Stimulated activated CD8-positive, alpha-beta memory T cell treated with anti-CD3 and anti-CD28 coated beads, Interleukin-2, amount 100 ng/mL, for 48 hours (primary cell): ENCODE measurements at regions not wholly inside any gene's neighbourhood (a gene's known extent, or its start where the extent isn't known, plus 50 kb on each side); places are given as distances from the start of the nearest gene placed in this dataset.

Source experiments
- DNase-seq, 2 donors: peaks; one replicate each; pipeline ENCODE4 v3.0.0-alpha.2; 2020; ENCODE audit warnings: low read depth in 2 of 2

DNA sequence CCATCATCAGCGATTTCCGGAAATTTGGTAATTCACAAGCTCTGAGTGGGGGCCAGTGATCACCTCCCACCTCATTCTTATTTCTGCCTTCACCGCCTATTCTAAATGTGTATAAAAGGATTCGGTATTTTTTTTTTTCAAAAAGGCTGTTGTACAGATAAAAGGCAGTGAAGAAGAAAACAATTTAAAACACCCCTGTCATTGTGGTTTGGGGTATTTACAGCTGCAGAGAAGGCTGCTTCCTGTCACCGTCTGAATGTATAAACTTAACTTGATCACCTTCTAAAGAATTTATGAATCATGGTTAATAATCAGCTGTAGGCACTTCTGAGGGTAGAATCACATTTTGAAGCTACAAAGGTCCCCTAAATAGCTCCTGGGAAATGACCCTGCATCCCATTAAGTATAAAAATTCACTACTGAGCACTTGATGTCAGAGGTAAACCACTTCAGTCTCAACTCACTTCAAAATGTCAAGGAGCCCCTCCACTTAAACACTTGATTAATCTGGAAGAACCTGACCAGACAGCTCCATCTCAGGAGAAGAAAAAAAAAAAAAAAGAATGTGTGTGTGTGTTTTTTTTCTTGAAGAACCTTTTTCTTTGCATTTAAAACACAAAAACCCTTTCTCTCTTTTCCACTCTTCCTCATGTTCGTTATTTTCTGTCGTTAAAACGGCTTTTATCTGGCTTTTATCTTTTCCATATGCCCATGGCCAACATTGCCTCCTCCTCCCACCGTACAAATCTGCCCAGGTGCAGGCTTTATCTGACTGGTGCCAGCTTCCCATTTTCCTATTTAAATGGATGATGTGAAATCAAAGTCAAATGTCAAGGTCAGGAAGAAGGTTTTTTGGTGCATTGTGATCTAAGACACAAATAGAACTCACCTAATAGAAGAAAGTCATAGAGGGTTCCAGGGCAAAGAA, 291.2 kb downstream of the IRX1 start:
- no peak for DNase-seq

DNA sequence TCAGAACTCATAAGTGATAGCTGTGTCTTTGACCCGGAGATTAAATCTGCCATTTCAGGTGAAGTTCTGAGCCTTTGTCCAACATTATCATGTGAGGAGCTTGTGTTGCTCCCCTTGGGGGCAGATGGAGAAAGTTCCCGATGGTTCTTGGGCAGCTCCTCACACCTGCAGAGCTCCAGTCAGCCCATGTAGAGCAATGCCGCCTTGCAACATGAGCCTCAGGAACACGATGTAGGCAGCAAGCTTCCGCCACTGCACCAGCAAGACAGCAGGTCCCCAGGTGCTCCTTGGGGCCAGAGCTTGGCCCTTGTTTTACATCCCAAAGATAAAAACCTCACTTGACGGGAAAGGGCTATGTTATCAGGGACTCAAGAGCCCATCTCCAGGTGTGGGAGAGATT, 292.7 kb downstream of the IRX1 start:
- no peak for DNase-seq

DNA sequence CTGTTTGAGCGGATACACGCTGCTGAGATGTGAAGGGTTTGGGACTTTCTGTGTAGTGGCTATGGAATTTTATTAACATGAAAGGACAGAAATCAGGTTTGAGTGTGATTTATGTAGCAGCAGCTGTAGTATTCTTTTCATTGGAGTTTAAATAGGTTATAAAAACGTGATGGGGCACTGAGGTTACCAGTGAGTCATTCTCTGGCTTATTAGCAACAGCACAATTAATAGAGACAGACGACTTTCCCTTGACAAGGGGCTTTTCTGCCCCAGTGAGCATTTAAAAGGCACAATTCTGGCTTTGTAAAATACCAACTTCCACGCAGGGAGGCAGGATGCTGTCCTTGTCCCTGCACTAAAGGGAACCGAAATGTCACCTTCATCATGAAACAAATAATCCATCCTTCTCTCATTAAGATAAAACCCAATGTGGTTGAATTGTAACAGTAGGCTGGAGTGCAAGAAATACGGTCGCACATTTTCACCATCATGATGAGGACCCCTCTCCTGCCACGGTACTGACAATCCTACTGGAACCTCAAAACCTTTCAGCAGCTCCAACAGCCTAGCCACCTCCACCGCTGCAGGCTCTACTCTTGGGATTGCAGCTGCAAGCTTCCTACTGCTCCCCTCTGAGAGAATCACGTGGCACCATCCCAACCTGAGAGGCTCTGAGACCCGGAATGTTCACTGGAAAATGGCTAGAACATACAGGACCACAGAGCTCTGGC, 293.9 kb downstream of the IRX1 start:
- no peak for DNase-seq

DNA sequence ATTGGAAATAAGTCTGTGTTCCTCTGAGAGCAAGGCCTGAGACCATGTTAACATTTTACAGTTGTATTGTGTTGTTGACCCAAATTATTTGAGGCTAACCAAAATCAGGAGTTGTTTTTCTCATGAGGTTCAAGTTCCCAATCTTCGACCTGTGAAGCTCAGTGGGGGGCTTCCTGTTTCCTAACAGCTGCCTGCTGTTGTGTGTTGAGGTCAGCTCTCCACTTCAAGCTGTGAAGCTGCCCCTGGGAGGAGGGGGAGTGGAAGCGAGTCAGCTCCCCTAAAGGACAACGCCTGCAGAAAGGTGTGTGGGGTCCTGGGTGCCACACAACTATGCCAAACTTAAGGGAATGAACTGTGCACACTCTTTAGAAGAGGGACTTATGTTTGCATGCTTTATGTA, 295.5 kb downstream of the IRX1 start:
- no peak for DNase-seq

DNA sequence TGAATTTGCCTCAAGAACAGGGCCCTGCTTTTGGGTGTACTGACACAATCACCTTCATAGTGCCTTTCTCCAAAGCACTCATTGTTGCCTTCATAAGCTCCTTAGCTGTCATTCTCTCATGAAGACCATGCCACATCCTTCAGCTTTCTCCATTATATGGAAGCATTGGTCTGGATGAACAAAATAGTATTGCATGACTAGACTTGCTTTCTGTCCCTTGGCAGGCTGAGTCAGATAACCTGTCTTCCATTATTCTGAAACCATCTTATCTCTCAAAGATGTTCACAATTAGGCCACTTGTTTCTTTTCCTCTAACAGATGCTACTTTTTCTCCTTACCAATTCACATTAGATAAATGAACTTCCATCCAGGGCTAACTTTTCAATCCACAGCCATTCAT, 297.9 kb downstream of the IRX1 start:
- no peak for DNase-seq

DNA sequence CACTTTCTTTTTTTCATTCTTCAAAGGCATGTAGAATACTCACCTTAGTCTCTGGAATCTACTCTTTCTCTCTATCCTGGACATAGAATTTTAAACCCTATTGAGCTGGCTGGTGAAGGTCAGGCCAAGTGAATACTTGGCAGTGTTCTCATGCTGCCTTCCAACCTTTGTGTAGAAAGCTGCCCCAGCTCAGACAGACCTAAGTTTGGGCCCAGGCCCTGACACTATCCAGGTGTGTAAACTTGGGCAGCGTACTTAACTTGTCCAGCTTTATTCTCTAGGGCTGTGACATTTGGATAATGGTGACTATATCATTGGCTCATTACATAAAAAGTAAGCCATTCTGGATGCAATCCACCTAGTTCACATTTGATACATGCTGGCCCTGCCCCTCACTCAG, 298.3 kb downstream of the IRX1 start:
- DNase-seq = no peak

DNA sequence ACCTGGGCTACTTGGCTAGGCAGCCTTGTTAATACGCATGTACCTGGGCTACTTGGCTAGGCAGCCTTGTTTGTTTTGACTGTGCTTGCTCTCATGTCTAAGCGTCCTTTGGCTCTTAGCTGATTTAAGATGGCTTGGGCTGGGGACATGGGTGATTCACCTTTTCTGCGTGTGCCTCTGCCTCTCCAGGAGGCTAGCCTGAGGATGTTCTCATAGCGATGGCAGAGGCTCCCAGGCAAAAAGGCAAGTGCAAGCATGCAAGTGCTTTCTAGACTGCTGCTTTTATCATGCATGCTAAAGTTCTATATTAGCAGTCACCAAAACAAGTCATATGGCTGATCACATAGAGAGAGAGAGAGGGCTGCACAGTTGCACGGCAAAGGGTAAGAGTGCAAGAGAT, 300.5 kb downstream of the IRX1 start:
- no peak for DNase-seq

DNA sequence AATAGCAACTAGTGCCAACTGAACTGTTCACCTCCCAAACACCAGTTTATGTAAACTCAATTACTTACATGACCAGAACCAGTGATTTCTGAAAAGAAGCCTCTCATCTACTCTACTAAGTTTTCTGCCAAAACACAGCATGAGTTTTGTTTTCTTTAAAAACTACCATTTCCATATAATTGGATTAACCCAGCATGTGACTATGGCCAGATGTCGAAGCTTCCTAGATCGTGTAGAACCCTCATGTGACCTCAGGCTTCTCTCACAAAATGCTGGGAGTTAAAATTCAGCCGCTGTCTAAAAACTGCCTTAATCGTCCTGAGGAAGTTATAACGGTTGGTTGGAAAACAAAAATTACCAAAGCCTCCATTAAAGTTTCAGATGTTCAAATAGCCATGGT, 303.5 kb downstream of the IRX1 start:
- DNase-seq = no peak

DNA sequence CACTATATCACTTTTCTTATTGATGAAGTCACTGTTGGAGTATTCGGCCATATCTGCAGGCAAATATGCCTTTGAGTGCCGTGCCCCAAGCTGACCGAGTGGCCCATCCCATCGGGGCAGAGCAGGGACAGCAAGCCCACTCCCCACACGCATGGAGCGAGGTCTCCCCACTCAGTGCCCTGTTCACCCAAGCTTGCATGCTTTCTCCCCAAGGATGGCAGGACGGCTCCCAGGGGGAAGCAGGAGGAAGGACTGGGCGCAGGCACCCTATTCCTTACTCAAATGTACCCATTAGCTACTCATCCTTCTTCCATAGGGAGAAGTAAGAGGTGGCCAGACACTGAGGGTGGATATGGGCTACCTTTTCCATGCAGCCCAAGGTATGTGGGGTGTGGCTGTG, 309.0 kb downstream of the IRX1 start:
- no peak for DNase-seq

DNA sequence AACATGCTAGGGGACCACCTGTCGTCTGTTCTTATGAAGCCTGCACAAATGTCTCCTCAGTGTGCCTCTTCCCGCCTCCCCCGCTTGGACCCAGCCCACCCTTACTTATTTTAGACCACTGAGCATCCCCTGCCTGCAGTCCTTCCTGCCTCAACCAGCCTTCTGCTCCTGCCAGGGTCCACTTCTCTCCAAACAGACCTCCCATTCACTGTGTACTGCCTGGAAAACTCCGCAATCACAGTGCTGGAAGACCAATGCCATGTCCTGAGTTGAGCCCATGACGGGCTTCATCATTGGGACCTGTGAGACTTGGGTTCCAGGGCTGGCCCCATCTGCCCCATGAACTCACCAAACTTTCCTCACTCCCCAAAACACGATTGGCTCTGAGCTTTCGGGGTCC, 309.4 kb downstream of the IRX1 start:
- DNase-seq = no peak

DNA sequence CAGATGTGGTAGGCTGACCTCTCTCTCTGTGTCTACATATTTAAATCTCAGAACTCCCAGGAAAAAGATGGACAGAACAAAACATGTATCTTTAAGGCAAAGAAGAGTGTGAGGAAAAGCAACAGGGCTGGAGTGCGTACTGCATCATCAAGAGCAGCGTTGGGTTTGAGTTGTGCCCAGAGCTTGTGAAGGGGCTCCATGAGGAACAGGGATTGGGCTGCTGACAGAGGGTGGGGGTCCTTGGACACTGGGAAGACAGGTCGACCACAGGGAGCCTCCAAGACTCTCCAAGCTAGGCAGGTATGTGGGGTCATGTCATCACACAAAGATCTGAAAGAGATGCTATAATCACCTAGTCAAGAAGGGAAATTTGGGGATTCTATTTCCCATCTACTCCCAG, 309.9 kb downstream of the IRX1 start:
- no peak for DNase-seq

DNA sequence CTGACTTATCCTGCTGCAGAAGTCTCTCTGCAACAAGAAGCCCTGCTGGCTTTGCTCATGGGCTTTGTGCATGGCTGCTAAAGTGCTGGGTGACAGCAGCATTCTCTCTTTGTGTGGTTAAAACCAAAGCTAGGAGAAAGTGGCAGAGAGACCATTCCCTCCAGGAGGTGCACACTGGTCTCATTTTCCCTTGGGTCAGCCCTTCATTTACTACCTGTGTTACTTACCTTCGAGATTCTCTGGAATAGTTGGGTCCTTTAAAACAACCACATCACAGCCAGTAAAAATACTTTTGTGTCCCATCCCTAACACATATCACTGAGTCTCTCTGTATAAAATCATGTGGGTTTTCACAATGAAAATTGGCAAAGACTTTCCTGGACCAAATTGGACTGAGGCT, 315.5 kb downstream of the IRX1 start:
- no peak for DNase-seq

DNA sequence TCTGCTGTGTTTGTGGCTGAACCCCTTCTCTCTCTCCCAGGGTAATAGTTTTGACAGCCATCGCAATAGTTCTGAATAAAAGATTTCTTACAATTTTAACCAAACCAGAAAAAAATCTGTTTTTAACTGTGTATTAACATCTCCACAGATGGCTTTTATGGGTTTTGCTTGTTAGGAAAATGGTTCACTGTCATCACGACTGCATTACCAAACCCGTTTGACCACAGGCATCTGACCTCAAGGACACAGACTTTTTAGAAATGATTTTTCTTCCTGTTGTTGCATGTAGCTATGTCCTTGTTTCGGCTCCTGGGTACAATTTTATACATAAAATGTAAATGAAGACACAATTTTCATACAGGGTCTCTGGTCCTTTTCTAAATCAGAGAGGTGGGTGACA, 316.1 kb downstream of the IRX1 start:
- no peak for DNase-seq

DNA sequence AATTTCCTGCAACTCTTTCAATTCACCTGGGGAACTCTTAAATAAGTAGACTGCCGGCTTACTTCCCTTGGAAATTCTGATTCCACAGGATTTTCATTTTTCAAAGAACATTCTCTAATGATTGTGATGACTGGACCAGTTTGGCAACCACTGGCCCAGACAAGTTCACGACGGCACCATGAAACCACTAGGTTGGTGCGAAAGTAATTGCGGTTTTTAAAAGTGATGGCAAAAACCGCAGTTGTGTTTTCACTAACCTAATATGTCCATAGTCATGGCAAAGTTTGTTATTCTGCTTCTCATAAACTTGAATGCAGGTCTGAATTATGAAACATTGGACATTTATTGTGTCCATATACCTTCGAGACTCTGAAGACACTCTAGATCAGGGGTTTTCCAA, 317.2 kb downstream of the IRX1 start:
- no peak for DNase-seq

DNA sequence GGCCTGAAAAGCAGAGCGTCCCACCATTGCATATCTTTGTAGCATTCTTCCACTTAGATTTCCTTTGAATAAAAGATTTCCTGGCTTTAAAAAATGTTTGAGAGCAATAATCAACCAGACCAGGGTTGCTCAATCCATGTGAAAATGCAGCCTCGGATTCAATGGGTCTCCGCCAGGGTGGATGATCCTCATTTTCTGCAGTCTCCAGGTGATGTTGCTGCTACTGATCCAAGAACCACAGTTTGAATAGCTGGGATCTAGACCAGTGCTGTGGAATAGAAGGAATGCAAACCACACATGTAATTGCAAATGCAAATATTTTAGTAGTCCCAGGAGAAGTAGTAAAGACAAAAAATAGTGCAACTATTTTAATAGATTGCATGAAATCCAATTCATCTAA, 317.6 kb downstream of the IRX1 start:
- no peak for DNase-seq

DNA sequence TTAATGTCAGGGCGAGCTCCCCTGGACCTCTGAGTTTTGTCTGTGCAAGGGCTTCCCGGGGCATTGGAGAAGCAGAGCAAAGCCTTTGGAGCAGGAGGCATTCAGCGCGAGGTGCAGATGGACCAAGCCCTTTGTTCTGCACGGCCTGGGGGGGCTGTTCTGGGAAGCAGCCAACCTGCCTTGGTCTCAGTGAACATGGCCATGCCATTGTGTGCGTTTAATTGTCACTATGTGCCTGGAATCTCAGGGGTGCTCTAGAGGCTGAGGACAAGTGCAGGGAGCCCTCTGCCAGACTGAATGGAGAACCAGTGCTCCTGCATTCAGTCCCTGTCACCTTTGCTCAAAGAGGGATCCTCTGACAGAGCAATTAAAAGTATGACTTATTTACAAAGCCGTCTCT, 329.4 kb downstream of the IRX1 start:
- no peak for DNase-seq

DNA sequence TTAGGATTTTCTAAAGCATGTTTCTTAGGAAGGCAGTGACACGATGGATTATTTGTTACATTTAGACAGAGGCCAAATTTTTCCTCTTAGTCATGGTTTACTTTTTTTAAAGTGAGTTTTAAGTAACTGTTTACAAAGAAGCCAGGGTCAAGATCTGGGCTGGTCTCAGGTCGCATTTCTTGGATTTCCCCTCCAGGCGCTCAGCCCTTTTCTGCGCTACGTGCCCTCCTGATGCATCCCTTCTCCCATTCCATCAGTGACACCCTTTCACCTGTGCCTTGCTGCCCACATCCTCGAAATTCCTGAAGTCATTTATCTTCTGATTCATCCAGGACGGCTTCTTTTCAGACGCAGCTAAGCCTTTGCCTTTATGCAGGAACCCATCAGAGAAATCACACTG, 330.3 kb downstream of the IRX1 start:
- no peak for DNase-seq

DNA sequence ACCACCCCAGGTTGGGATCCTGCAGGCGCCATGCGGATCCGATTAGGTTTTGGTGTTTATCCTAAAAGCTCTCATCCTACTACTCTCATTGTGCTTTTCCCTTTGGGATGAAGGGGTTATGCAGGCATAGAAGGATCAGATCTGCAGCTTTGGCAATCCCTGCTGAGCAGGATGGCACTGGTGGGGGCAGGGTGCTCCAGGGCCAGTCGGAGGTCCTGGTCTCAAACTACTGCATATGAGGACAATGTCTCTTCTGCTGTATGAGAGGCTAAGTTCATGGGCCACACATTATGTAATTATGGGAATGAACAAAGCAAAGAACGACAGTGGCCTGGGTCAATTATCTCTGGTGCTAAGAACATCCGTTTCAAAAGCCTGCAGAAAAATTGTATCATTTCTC, 334.2 kb downstream of the IRX1 start:
- no peak for DNase-seq

DNA sequence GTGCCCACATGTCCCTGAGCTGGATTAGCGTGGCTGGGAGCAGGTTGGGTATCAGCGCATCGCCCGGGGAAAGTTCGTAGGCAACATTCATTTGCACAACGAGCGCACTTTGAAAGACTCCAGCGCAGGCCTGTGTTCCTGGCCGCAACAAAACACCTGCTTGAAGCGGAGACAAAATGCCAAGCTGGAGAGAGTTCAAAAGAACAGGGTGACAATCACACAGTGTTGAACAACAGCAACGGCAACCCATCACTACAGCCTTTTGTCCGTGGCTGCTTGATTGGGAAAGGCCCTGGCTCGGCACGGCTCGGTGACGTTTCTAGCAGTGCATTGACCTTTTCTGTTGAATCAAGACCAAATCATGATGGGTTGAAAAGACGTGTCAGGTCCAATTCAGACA, 336.3 kb downstream of the IRX1 start:
- DNase-seq = no peak

DNA sequence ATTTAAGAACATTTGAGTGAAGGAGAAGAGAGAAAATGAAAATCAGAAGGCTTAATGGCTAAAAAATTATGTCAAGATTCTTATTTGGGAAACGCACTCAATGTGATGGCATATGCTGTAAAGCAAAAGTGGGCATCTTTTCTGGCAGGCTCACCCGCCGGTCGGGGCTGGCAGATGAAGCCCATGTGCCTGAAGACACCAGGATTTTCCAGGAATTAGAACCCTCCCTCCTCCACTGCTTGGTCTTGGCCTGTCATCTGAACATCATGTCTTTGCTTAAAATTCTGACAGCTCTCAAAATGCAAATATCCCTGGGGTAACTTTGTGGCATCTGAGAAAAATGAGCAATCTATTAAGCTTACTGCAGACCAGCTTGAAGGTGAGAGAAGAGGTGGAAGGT, 337.9 kb downstream of the IRX1 start:
- DNase-seq = no peak

DNA sequence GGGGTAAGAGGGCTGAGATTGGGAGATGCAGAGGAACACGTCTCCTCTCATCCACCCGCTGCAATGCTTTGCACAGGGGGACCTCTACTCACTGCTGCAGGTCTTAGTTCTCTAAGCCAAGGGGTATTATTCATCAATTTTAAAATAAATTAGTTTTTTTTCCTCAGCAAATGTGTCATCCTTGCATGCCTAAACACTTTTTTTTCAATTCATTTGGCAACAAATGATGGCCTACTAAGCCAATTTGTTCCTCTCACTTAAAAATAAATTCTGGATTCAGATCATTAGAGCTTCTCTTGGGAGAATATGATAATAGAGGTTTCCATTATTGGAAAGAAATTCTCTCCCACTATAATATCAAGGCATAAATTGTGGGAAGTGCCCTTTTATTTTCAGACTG, 338.3 kb downstream of the IRX1 start:
- no peak for DNase-seq

DNA sequence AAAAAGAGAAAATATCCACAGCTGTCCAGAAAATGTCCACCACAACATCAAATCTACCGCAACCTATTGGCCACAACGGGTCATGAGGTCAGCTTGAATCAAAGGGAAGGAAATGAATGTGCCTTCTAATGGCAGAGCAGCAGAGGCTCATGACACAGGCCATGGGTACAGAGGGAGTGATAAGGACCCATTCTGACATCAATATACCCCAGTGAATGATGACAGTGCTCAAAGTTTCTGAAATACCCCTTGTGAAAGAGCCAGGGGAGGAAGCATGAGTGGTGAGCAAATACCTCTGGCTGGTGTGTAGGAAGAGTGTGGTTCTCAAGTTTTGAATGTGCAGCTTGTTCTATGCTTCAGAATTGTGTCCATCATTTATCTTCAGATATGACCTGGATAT, 348.2 kb downstream of the IRX1 start:
- no peak for DNase-seq

DNA sequence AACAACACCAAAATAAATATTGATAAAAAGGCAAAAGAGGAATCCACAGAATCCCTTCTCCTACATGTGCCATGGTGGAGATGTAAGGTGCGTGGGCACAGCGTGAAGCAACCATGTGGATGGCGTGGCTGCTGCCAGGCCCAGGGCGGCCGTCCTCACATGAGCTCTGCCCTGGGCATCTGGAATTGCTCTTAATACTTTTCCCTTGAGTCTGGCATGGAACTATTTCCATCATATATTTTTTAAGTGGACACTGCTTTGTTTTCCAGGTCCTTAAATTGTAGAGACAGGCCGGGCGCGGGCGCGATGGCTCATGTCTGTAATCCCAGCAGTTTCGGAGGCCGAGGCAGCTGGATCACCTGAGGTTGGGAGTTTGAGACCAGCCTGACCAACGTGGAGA, 349.3 kb downstream of the IRX1 start:
- no peak for DNase-seq
